ENCODE measurements at regions not wholly inside any gene's neighbourhood (a gene's known extent, or its start where the extent isn't known, plus 50 kb on each side); places are given as distances from the start of the nearest gene placed in this dataset.

DNA sequence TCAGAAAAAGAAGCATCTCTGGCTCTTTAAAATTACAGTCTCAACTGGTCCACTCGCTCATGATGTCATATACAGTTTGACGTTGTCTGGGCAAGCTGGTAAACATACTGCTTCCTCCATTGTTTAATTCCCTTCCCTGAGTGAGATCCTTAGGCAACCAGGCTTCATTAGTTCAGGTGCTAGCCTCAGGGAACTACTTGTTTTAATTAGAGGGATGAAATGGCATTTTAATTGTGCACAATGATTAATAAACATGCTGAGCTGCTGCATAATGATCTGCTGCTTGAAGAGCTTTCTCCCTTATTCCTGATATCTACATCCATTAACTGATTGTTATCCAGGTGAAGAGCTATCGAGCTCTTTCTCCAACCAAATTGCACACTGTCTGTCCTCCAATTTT is 195.6 kb upstream of the ETAA1 start:
- H3K9me3 Mint-ChIP-seq, result peaks cover 10% of the 10 kb centered on the region
- TF ChIP-seq, protein P1, sequence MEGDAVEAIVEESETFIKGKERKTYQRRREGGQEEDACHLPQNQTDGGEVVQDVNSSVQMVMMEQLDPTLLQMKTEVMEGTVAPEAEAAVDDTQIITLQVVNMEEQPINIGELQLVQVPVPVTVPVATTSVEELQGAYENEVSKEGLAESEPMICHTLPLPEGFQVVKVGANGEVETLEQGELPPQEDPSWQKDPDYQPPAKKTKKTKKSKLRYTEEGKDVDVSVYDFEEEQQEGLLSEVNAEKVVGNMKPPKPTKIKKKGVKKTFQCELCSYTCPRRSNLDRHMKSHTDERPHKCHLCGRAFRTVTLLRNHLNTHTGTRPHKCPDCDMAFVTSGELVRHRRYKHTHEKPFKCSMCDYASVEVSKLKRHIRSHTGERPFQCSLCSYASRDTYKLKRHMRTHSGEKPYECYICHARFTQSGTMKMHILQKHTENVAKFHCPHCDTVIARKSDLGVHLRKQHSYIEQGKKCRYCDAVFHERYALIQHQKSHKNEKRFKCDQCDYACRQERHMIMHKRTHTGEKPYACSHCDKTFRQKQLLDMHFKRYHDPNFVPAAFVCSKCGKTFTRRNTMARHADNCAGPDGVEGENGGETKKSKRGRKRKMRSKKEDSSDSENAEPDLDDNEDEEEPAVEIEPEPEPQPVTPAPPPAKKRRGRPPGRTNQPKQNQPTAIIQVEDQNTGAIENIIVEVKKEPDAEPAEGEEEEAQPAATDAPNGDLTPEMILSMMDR (IDR thresholded peaks at IDR 0.05), result no peak
- no peaks in the 10 kb centered on the region for H3K27me3 Mint-ChIP-seq (ENCODE audit: low read depth, poor library complexity)
- H3K27ac Mint-ChIP-seq, result no peak overlapping the region
- H3K4me3 Mint-ChIP-seq, result no peak overlapping the region
- H3K4me1 Mint-ChIP-seq, result peaks cover 7% of the 10 kb centered on the region
- H3K36me3 Mint-ChIP-seq (ENCODE audit: low read depth), result peaks cover 10% of the 10 kb centered on the region
- no peak for DNase-seq

DNA sequence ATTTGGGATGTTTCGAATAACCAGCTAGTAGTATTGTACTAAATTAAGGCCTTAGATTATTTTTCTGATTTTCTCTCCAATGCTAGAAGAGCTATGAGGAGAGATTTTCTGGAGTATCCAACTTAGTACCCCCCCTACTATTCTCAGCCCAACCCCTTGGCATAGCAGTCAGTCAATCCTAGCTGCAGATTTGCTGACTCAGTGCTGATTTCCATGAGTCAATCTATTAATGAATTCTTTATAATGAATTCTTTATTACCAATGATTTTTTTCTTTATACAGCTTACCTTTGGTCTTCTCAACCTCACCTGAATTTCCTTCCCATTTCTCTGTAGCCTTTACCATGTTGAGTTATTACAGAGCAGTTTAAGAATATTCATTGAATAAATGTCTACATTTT is 192.8 kb upstream of the ETAA1 start:
- Mint-ChIP-seq H3K27me3 (ENCODE audit: low read depth, poor library complexity) (no peaks in the 10 kb centered on the region), H3K4me1 (peaks cover 7% of the 10 kb centered on the region), H3K27ac (no peak overlapping the region), H3K4me3 (no peak overlapping the region), H3K9me3 (no peaks in the 10 kb centered on the region), H3K36me3 (ENCODE audit: low read depth) (no peaks in the 10 kb centered on the region)
- TF ChIP-seq, protein P1 (IDR thresholded peaks at IDR 0.05), result no peak
- DNase-seq, result no peak

DNA sequence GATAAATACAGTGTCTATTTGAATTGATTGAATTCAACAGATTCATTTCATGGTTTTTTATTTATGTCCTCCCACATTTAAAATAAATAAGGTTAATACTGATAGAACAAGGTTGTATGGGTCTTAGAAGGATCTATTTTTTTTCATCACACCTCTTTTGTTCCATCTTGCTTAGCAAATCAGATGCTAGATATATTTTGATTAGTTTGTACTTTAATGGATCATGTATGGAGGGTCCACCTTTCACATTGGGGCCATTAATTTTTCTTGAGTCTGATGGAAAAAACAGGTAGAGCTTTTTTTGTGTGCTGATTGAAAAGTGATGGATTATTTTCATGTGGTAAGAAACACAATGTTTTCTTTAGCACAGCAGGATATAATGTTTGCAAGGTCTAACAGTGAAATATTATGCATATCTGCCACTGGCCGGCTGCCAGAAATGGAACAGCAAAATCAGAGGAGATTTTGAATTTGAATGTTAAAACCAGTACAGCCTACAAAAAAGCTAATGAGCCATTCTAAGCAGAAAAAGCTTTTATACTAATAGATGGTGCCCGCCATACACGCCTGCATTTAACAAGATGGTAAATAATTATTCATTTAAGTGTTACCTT is 188.1 kb upstream of the ETAA1 start:
- TF ChIP-seq, protein P1 (IDR thresholded peaks at IDR 0.05), result no peak
- Mint-ChIP-seq H3K27me3 (ENCODE audit: low read depth, poor library complexity) (no peaks in the 10 kb centered on the region), H3K27ac (no peak overlapping the region), H3K4me1 (peaks cover 17% of the 10 kb centered on the region), H3K9me3 (no peaks in the 10 kb centered on the region), H3K4me3 (no peak overlapping the region), H3K36me3 (ENCODE audit: low read depth) (no peaks in the 10 kb centered on the region)
- no peak for DNase-seq

DNA sequence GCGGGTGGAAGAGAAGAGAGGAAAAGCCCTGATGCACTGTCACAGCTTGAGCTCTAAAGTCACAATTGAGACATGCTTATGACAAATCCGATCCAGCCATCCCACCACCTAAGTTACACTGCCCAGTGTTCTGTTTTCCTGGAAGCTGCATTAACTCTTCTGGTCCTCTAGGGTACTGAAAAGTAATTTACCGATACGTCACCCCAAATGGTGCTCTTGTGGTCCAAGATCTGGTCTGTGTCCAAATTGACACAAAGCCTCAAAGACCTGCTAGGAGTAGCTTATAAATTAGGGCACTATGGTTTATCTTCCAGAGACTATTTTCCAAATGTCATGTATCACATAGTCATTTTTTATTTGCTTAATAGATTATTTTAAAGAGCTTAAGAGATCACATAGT is 186.7 kb upstream of the ETAA1 start:
- H3K27me3 Mint-ChIP-seq (ENCODE audit: low read depth, poor library complexity), result no peaks in the 10 kb centered on the region
- TF ChIP-seq, protein P1 (IDR thresholded peaks at IDR 0.05), result peak; percentile 12
- no peaks in the 10 kb centered on the region for H3K9me3 Mint-ChIP-seq
- H3K4me1 Mint-ChIP-seq, result peaks cover 31% of the 10 kb centered on the region
- H3K4me3 Mint-ChIP-seq, result no peak overlapping the region
- H3K36me3 Mint-ChIP-seq (ENCODE audit: low read depth), result no peaks in the 10 kb centered on the region
- H3K27ac Mint-ChIP-seq, result no peak overlapping the region
- no peak for DNase-seq

DNA sequence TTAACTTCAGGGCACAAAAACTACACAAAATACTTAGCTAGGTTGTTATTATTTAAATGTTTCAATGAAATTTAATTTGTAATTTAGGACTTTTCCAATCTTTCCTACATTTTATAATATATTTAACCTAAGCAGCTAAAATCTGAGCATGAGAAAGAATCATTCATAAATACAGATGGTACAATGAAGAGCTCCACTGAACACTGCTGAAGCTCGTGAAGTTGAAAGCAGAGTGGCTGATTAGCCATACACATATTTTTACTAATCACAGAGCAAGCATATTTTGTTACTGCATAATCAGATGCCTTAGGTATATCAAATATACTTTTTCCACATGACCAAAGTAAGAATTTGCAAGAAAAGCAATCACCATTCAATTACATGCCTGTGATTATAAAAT is 184.9 kb upstream of the ETAA1 start:
- no peak for DNase-seq
- TF ChIP-seq, protein P1 (IDR thresholded peaks at IDR 0.05), result no peak
- no peaks in the 10 kb centered on the region for H3K27me3 Mint-ChIP-seq (ENCODE audit: low read depth, poor library complexity)
- H3K4me3 Mint-ChIP-seq, result no peak overlapping the region
- H3K27ac Mint-ChIP-seq, result no peak overlapping the region
- peaks cover 47% of the 10 kb centered on the region for H3K4me1 Mint-ChIP-seq
- no peaks in the 10 kb centered on the region for H3K36me3 Mint-ChIP-seq (ENCODE audit: low read depth)
- H3K9me3 Mint-ChIP-seq, result peaks cover 1% of the 10 kb centered on the region

DNA sequence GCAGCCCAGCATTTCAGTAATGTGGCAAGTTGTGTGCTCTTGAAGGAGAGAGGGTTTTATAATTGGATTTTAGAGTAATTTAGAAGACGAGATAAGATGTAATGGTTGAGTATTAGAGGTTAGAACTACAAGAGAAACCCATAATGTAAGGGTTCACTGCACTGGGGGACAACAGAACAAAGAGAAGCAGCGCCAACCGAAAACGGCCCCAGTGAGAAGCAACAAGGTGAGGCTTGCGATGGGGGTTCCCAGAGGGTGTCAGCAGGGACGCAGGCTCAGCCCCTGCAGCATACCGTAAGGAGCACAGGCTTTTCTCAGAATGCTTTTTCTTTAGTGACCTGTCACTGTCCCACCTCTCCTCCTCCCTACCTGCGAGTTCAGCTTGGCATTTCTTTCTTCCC is 183.9 kb upstream of the ETAA1 start:
- no peak overlapping the region for H3K4me3 Mint-ChIP-seq
- H3K9me3 Mint-ChIP-seq, result peaks cover 9% of the 10 kb centered on the region
- peaks cover 4% of the 10 kb centered on the region for H3K36me3 Mint-ChIP-seq (ENCODE audit: low read depth)
- H3K27me3 Mint-ChIP-seq (ENCODE audit: low read depth, poor library complexity), result no peaks in the 10 kb centered on the region
- H3K27ac Mint-ChIP-seq, result no peak overlapping the region
- peak; percentile 10 for DNase-seq
- peaks cover 47% of the 10 kb centered on the region for H3K4me1 Mint-ChIP-seq
- TF ChIP-seq, protein P1 (IDR thresholded peaks at IDR 0.05), result no peak

Measured in nephron progenitor cell (in vitro differentiated cells).